ENCODE measurements at regions not wholly inside any gene's neighbourhood (a gene's known extent, or its start where the extent isn't known, plus 50 kb on each side); places are given as distances from the start of the nearest gene placed in this dataset.

DNA sequence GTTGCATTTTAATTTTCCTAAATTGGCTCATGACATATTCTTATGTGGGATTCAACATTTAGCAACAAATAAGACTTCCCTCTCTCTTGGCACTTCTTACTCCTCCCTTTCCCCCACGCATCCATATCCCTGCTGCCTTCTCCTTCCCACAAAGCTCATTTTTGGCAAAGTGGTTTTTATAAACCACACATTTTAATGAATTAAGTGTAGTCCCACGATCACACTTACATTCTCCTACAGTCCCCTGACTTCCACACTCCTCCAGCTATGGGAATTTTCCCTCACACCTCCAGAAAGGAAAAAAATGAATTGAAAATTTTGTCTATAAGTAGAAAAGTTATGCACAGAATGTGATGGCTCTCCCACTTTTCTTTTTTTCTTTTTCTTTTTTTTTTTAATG lies 345.0 kb downstream of the CD83 start:
- Histone ChIP-seq H3K4me2 (no peak overlapping the region), H3K27me3 (ENCODE audit: insufficient read depth) (no peaks in the 10 kb centered on the region)
- no peak for ATAC-seq

DNA sequence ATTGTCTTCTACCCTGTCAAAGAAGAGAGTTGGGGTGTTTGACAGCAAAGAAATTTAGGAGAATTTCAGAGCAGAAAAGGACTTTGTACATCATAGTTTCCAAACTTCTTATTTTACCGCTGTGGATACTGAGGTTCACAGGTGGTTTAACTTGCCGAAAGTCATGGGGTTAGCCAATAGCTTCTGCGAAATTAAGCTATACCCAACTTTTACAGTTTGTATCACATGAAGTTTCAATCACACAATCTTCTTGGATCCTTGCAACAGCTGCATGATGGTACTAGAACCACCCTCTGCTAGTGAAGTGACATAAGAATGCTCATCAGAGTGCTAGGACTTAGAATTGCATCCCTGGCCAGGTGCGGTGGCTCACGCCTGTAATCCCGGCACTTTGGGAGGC lies 345.5 kb downstream of the CD83 start:
- H3K27ac ChIP-seq (ENCODE audit: low read depth): no peak overlapping the region
- peaks cover 9% of the 10 kb centered on the region; the same call in 1 of the 2 replicates for H3K36me3 ChIP-seq (ENCODE audit: insufficient read depth)
- peaks cover 35% of the 10 kb centered on the region for H3K36me3 Mint-ChIP-seq (ENCODE audit: low read depth)
- no peaks in the 10 kb centered on the region for H3K27me3 Mint-ChIP-seq (ENCODE audit: insufficient read depth, low read depth, poor library complexity)
- no peak overlapping the region for H3K4me2 ChIP-seq
- DNase-seq (ENCODE audit: low spot score): no peak
- H4K20me1 ChIP-seq (replicated peaks; ENCODE audit: insufficient read depth): no peaks in the 10 kb centered on the region
- no peaks in the 10 kb centered on the region for H3K79me2 ChIP-seq (replicated peaks; ENCODE audit: insufficient read depth)
- no peak overlapping the region for H2AFZ ChIP-seq
- no peak overlapping the region for H3K27ac Mint-ChIP-seq
- ATAC-seq: no peak
- H3K4me1 ChIP-seq (ENCODE audit: insufficient read depth): 0 out of 2 replicates have a peak, but pooled peaks cover 7% of the 10 kb centered on the region
- peaks cover 16% of the 10 kb centered on the region; the same call in 1 of the 2 replicates for H3K9me2 ChIP-seq (ENCODE audit: insufficient read depth)
- no peaks in the 10 kb centered on the region for H3F3A ChIP-seq (replicated peaks; ENCODE audit: low read depth)
- no peak overlapping the region for H3K4me3 Mint-ChIP-seq
- H3K4me3 ChIP-seq: no peak overlapping the region
- no peaks in the 10 kb centered on the region for H3K27me3 ChIP-seq (ENCODE audit: insufficient read depth)
- no peaks in the 10 kb centered on the region; the same call in 1 of the 3 replicates for H3K4me1 Mint-ChIP-seq
- peaks cover 24% of the 10 kb centered on the region for H3K9me3 Mint-ChIP-seq
- no peak for TF ChIP-seq EZH2phosphoT487 (IDR thresholded peaks at IDR 0.05; ENCODE audit: unreplicated experiment)
- TF ChIP-seq, protein P1, sequence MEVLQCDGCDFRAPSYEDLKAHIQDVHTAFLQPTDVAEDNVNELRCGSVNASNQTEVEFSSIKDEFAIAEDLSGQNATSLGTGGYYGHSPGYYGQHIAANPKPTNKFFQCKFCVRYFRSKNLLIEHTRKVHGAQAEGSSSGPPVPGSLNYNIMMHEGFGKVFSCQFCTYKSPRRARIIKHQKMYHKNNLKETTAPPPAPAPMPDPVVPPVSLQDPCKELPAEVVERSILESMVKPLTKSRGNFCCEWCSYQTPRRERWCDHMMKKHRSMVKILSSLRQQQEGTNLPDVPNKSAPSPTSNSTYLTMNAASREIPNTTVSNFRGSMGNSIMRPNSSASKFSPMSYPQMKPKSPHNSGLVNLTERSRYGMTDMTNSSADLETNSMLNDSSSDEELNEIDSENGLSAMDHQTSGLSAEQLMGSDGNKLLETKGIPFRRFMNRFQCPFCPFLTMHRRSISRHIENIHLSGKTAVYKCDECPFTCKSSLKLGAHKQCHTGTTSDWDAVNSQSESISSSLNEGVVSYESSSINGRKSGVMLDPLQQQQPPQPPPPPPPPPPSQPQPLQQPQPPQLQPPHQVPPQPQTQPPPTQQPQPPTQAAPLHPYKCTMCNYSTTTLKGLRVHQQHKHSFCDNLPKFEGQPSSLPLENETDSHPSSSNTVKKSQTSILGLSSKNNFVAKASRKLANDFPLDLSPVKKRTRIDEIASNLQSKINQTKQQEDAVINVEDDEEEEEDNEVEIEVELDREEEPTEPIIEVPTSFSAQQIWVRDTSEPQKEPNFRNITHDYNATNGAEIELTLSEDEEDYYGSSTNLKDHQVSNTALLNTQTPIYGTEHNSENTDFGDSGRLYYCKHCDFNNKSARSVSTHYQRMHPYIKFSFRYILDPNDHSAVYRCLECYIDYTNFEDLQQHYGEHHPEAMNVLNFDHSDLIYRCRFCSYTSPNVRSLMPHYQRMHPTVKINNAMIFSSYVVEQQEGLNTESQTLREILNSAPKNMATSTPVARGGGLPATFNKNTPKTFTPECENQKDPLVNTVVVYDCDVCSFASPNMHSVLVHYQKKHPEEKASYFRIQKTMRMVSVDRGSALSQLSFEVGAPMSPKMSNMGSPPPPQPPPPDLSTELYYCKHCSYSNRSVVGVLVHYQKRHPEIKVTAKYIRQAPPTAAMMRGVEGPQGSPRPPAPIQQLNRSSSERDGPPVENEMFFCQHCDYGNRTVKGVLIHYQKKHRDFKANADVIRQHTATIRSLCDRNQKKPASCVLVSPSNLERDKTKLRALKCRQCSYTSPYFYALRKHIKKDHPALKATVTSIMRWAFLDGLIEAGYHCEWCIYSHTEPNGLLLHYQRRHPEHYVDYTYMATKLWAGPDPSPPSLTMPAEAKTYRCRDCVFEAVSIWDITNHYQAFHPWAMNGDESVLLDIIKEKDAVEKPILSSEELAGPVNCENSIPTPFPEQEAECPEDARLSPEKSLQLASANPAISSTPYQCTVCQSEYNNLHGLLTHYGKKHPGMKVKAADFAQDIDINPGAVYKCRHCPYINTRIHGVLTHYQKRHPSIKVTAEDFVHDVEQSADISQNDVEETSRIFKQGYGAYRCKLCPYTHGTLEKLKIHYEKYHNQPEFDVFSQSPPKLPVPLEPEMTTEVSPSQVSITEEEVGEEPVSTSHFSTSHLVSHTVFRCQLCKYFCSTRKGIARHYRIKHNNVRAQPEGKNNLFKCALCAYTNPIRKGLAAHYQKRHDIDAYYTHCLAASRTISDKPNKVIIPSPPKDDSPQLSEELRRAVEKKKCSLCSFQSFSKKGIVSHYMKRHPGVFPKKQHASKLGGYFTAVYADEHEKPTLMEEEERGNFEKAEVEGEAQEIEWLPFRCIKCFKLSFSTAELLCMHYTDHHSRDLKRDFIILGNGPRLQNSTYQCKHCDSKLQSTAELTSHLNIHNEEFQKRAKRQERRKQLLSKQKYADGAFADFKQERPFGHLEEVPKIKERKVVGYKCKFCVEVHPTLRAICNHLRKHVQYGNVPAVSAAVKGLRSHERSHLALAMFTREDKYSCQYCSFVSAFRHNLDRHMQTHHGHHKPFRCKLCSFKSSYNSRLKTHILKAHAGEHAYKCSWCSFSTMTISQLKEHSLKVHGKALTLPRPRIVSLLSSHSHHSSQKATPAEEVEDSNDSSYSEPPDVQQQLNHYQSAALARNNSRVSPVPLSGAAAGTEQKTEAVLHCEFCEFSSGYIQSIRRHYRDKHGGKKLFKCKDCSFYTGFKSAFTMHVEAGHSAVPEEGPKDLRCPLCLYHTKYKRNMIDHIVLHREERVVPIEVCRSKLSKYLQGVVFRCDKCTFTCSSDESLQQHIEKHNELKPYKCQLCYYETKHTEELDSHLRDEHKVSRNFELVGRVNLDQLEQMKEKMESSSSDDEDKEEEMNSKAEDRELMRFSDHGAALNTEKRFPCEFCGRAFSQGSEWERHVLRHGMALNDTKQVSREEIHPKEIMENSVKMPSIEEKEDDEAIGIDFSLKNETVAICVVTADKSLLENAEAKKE (CRISPR knock-in tag; IDR thresholded peaks at IDR 0.05): no peak
- TF ChIP-seq, protein P2, sequence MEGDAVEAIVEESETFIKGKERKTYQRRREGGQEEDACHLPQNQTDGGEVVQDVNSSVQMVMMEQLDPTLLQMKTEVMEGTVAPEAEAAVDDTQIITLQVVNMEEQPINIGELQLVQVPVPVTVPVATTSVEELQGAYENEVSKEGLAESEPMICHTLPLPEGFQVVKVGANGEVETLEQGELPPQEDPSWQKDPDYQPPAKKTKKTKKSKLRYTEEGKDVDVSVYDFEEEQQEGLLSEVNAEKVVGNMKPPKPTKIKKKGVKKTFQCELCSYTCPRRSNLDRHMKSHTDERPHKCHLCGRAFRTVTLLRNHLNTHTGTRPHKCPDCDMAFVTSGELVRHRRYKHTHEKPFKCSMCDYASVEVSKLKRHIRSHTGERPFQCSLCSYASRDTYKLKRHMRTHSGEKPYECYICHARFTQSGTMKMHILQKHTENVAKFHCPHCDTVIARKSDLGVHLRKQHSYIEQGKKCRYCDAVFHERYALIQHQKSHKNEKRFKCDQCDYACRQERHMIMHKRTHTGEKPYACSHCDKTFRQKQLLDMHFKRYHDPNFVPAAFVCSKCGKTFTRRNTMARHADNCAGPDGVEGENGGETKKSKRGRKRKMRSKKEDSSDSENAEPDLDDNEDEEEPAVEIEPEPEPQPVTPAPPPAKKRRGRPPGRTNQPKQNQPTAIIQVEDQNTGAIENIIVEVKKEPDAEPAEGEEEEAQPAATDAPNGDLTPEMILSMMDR (conservative IDR thresholded peaks at IDR 0.05; ENCODE audit: low read depth in 2 of 2): no peak
- no peak for TF ChIP-seq CREB1 (CRISPR knock-in tag; IDR thresholded peaks at IDR 0.05; ENCODE audit: low read depth)
- TF ChIP-seq JUNB (IDR thresholded peaks at IDR 0.05; ENCODE audit: unreplicated experiment): no peak
- no peak for TF ChIP-seq POLR2AphosphoS5 (IDR thresholded peaks at IDR 0.05; ENCODE audit: low read depth)
- TF ChIP-seq ZNF114 (CRISPR knock-in tag; IDR thresholded peaks at IDR 0.05): no peak
- TF ChIP-seq EZH2 (IDR thresholded peaks at IDR 0.05; ENCODE audit: low read depth, unreplicated experiment): no peak

More for the DNA sequence above, 345.0 kb downstream of the CD83 start:
- H3K4me3 ChIP-seq: no peak overlapping the region
- DNase-seq (ENCODE audit: low spot score): no peak
- Mint-ChIP-seq H3K27ac (no peak overlapping the region), H3K9me3 (peaks cover 24% of the 10 kb centered on the region), H3K4me1 (no peaks in the 10 kb centered on the region; the same call in 1 of the 3 replicates), H3K4me3 (no peak overlapping the region), H3K27me3 (ENCODE audit: insufficient read depth, low read depth, poor library complexity) (no peaks in the 10 kb centered on the region), H3K36me3 (ENCODE audit: low read depth) (peaks cover 35% of the 10 kb centered on the region)
- no peaks in the 10 kb centered on the region for H3K79me2 ChIP-seq (replicated peaks; ENCODE audit: insufficient read depth)
- no peaks in the 10 kb centered on the region for H4K20me1 ChIP-seq (replicated peaks; ENCODE audit: insufficient read depth)
- no peaks in the 10 kb centered on the region for H3F3A ChIP-seq (replicated peaks; ENCODE audit: low read depth)
- no peak overlapping the region for H3K27ac ChIP-seq (ENCODE audit: low read depth)
- TF ChIP-seq STAT1 (IDR thresholded peaks at IDR 0.05; ENCODE audit: unreplicated experiment) (no peak), CREB1 (CRISPR knock-in tag; IDR thresholded peaks at IDR 0.05; ENCODE audit: low read depth) (no peak), POLR2AphosphoS5 (IDR thresholded peaks at IDR 0.05; ENCODE audit: low read depth) (no peak)
- TF ChIP-seq, protein P2 (conservative IDR thresholded peaks at IDR 0.05; ENCODE audit: low read depth in 2 of 2): no peak
- H3K4me1 ChIP-seq (ENCODE audit: insufficient read depth): 0 out of 2 replicates have a peak, but pooled peaks cover 7% of the 10 kb centered on the region
- peaks cover 16% of the 10 kb centered on the region; the same call in 1 of the 2 replicates for H3K9me2 ChIP-seq (ENCODE audit: insufficient read depth)
- peaks cover 9% of the 10 kb centered on the region; the same call in 1 of the 2 replicates for H3K36me3 ChIP-seq (ENCODE audit: insufficient read depth)
- H2AFZ ChIP-seq: no peak overlapping the region
